ENCODE measurements at regions not wholly inside any gene's neighbourhood (a gene's known extent, or its start where the extent isn't known, plus 50 kb on each side); places are given as distances from the start of the nearest gene placed in this dataset.

GRCh38 chr21:10466200-10466599, 55.2 kb upstream of the TPTE start:
- Histone ChIP-seq H3K4me3 (no peak overlapping the region), H3K4me1 (no peaks in the 10 kb centered on the region), H3K36me3 (no peaks in the 10 kb centered on the region), H3K9me3 (peaks cover 0 to 20% (median 2%) of the 10 kb centered on the region in 4 donors), H3K27me3 (no peaks in the 10 kb centered on the region), H3K27ac (no peak overlapping the region)
- 22 to 26% methylated on average over 2 of the region's 2 CpGs for WGBS, 2 donors
- no peak for TF ChIP-seq POLR2AphosphoS5 (IDR thresholded peaks at IDR 0.05)
- TF ChIP-seq POLR2A (IDR thresholded peaks at IDR 0.05) = no peak
- TF ChIP-seq EP300 (IDR thresholded peaks at IDR 0.05) = no peak
- TF ChIP-seq CTCF (IDR thresholded peaks at IDR 0.05) = no peak
- intact Hi-C loops (cut with DNase I) = no loop called here
- DNase-seq = no peak

Small RNAs in the stretch of these regions (small RNA-seq; reads per million reads assigned to genes)
- 0 reads per million in 3 donors for gene AF254983.2

Measured in sigmoid colon (tissue), 6 donors.